Stimulated activated naive CD8-positive, alpha-beta T cell treated with anti-CD3 and anti-CD28 coated beads, Interleukin-15, Interleukin-2, amounts not matched to agents 100 ng/mL and 50 ng/mL, for 24 hours (primary cell): ENCODE measurements at regions not wholly inside any gene's neighbourhood (a gene's known extent, or its start where the extent isn't known, plus 50 kb on each side); places are given as distances from the start of the nearest gene placed in this dataset.
"Not testable (repeated sequence)": the region's sequence is repeated elsewhere in the genome, so short reads cannot be mapped to it uniquely, and the experiment has no call there.

Source experiments
- H3K27ac Mint-ChIP-seq: one replicate; pipeline ENCODE4 v1.8.0; 2021; ENCODE audit warnings: mild to moderate bottlenecking, mixed read lengths
- H3K27me3 Mint-ChIP-seq: one replicate; pipeline ENCODE4 v1.8.0; 2021; ENCODE audit warnings: mixed read lengths
- H3K36me3 Mint-ChIP-seq: one replicate; pipeline ENCODE4 v1.8.0; 2021; ENCODE audit warnings: low read depth, mixed read lengths
- H3K4me1 Mint-ChIP-seq: one replicate; pipeline ENCODE4 v1.8.0; 2021; ENCODE audit warnings: low read depth, mixed read lengths
- H3K4me3 Mint-ChIP-seq: one replicate; pipeline ENCODE4 v1.8.0; 2021; ENCODE audit warnings: mild to moderate bottlenecking, mixed read lengths
- H3K9me3 Mint-ChIP-seq: one replicate; pipeline ENCODE4 v1.8.0; 2021; ENCODE audit warnings: mixed read lengths

DNA sequence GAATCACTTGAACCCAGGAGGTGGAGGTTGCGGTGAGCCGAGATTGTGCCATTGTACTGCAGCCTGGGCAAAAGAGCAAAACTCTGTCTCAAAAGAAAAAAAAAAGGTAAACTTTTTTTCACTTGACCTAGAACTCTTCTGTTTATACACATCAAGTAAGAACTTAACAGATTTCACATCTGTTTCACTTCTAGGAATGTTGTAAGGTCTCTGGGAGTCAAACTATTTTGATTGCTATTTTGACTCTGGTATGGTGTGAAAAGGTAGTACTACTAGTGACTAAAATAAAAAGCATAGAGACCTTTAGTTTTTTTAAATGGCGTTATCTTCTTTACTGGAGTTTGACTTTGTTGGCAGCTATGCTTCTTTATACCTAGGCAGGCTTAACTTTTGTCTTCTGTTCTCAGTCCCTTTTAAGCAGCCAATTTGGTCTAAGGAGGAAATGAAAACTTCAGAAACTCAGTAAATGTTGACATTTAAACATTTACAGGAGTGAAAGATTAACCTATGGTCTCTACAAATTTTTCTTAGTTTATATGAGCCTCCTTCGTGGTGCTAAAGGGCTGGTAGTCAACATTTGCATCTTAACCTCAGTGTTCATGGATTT is 84.7 kb downstream of the METTL2B start:
- not testable (repeated sequence) for H3K27me3 Mint-ChIP-seq, H3K9me3 Mint-ChIP-seq, H3K4me3 Mint-ChIP-seq, H3K27ac Mint-ChIP-seq
- peaks cover 11% of the 10 kb centered on the region for H3K4me1 Mint-ChIP-seq
- H3K36me3 Mint-ChIP-seq = peaks cover 17% of the 10 kb centered on the region

DNA sequence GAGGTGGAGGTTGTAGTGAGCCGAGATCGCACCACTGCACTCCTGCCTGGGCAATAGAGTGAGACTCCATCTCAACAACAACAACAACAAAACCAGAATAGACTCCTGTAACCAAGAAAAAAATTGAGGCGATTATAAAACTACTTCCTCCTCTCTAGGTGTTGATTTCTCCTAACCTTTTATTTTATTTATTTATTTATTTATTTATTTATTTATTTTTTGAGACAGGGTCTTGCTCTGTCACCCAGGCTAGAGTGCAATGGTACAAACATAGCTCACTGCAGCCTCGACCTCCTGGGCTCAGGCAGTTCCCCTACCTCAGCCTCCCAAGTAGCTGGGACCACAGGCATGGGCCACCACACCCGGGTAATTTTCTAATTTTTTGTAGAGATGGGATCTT is 86.2 kb downstream of the METTL2B start:
- Mint-ChIP-seq H3K4me1 (peaks cover 11% of the 10 kb centered on the region), H3K36me3 (peaks cover 17% of the 10 kb centered on the region)
- not testable (repeated sequence) for H3K27ac Mint-ChIP-seq, H3K9me3 Mint-ChIP-seq, H3K27me3 Mint-ChIP-seq, H3K4me3 Mint-ChIP-seq

DNA sequence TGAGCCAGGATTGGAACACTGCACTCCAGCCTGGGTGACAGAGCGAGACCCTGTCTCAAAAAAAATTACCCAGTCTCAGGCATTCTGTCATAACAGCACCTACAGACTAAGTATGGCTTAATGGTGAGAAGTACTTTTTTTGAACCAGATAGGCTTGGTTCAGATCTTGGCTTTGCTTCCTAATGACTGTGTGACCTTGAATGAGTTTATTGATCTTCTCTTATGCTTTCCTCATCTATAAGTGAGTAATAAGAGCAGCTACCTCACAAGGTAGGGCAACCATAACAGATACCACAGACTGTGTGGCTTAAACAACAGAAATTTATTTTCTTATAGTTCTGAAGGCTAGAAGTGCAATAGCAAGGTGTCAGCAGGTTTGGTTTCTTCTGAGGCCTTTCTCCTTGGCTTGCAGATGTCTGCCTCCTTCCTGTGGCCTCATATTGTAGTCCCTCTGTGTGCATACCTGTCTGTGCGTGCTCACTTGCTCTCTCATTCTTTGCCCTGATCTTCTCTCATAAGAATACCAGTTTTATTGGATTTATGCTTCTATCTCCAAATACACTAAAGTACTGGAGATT is 87.7 kb downstream of the METTL2B start:
- not testable (repeated sequence) for H3K27me3 Mint-ChIP-seq, H3K4me3 Mint-ChIP-seq, H3K9me3 Mint-ChIP-seq, H3K27ac Mint-ChIP-seq
- peaks cover 15% of the 10 kb centered on the region for H3K4me1 Mint-ChIP-seq
- peaks cover 20% of the 10 kb centered on the region for H3K36me3 Mint-ChIP-seq

DNA sequence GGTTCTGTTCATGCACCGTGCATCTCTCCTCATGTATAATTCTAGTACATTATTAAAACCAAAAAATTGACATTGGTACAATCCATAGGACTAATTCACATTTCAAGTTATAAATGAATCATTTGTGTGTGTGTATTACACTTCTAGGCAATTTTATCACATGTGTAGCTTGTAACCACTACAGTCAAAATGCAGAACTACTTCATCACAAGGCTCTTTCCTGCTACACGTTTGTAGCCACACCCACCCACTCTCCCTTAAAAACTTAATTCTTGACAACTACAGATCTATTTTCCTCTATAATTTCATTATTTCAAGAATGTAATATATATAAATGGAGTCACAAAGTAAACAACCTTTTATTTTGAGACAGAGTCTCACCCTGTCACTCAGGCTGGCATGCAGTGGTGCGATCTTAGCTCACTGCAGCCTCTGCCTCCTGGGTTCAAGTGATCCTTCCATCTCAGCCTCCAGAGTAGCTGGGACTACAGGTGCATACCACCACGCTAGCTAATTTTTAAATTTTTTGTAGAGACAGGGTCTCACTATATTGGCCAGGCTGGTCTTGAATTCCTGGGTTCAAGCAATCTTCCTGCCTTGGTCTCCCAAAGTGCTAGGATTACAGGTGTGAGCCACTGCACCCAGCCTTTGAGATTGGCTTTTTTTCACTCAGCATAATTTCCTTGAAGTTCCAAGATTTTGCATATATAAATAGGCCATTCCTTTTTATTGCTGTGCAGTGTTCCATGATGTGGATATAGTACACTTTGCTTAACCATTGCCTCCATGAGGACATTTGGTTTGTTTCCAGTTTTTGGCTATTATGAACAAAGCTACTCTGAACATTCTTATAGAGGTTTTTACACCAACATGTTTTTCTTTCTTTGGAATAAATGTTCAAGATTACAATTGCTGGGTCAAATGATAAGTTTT is 88.7 kb downstream of the METTL2B start:
- H3K4me1 Mint-ChIP-seq = peaks cover 15% of the 10 kb centered on the region
- not testable (repeated sequence) for H3K27ac Mint-ChIP-seq, H3K9me3 Mint-ChIP-seq, H3K27me3 Mint-ChIP-seq, H3K4me3 Mint-ChIP-seq
- H3K36me3 Mint-ChIP-seq = peaks cover 13% of the 10 kb centered on the region

DNA sequence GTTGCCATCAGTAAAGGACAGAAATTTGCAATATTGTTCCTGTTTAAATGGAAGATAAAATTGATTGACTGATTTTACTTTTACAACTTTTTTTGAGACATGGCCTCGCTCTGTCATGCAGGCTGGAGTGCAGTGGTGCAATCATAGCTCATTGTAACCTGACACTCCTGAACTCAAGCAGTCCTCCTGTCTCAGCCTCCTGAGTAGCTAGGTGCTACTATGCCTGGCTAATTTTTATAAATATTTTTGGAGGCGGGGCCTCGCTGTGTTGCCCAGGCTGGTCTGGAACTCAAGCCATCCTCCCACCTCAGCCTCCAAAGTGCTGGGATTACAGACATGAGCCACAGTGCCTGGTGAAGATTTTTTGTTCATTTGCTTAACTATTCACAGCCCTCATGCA is 96.8 kb upstream of the GARIN1A start:
- H3K4me3 Mint-ChIP-seq, H3K4me1 Mint-ChIP-seq, H3K36me3 Mint-ChIP-seq, H3K27me3 Mint-ChIP-seq, H3K9me3 Mint-ChIP-seq, H3K27ac Mint-ChIP-seq: not testable (repeated sequence)

DNA sequence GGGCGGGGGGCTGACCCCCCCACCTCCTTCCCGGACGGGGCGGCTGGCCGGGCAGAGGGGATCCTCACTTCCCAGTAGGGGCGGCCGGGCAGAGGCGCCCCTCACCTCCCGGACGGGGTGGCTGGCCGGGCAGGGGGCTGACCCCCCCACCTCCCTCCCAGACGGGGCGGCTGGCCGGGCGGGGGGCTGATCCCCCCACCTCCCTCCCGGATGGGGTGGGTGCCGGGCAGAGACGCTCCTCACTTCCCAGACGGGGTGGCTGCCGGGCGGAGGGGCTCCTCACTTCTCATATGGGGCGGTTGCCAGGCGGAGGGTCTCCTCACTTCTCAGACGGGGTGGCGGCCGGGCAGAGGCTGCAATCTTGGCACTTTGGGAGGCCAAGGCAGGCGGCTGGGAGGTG is 95.1 kb upstream of the GARIN1A start:
- H3K36me3 Mint-ChIP-seq, H3K27ac Mint-ChIP-seq, H3K4me1 Mint-ChIP-seq, H3K9me3 Mint-ChIP-seq, H3K27me3 Mint-ChIP-seq, H3K4me3 Mint-ChIP-seq: not testable (repeated sequence)

DNA sequence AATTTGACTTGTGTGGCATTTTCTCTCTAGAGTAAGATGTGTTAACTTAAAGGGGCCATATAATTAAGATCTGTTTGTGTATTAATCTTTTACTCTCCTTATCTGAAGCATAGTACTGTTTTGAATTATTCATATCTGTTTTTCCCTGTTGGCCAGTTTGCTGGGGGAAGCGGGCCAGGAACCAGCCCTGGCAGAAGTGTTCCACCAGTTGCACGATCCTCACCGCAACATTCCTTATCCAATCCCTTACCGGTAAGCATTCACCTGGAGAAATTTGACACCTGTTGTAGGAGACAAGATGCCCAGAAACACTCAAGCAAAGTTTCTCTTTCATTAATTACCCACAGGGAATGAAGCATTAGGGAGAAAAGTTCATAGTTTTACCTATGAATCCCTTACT is 92.2 kb upstream of the GARIN1A start:
- H3K4me1 Mint-ChIP-seq, H3K27ac Mint-ChIP-seq, H3K9me3 Mint-ChIP-seq, H3K27me3 Mint-ChIP-seq, H3K4me3 Mint-ChIP-seq: not testable (repeated sequence)
- H3K36me3 Mint-ChIP-seq = peaks cover 22% of the 10 kb centered on the region

DNA sequence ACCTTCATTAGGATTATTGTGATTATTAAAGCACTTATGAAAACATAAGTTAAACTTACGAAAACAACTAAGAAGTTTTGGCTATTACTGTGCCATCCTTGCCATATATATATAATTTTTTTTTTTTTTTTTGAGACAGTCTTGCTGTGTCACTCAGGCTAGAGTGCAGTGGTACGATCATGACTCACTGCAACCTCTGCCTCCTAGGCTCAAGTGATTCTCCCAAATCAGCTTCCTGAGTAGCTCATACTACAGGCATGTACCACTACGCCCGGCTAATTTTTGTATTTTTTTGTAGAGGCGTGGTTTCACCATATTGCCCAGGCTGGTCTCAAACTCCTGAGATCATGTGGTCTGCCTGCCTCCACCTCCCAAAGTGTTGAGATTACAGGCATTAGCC is 91.0 kb upstream of the GARIN1A start:
- H3K27ac Mint-ChIP-seq, H3K9me3 Mint-ChIP-seq, H3K4me3 Mint-ChIP-seq, H3K27me3 Mint-ChIP-seq, H3K4me1 Mint-ChIP-seq: not testable (repeated sequence)
- H3K36me3 Mint-ChIP-seq = peaks cover 30% of the 10 kb centered on the region

DNA sequence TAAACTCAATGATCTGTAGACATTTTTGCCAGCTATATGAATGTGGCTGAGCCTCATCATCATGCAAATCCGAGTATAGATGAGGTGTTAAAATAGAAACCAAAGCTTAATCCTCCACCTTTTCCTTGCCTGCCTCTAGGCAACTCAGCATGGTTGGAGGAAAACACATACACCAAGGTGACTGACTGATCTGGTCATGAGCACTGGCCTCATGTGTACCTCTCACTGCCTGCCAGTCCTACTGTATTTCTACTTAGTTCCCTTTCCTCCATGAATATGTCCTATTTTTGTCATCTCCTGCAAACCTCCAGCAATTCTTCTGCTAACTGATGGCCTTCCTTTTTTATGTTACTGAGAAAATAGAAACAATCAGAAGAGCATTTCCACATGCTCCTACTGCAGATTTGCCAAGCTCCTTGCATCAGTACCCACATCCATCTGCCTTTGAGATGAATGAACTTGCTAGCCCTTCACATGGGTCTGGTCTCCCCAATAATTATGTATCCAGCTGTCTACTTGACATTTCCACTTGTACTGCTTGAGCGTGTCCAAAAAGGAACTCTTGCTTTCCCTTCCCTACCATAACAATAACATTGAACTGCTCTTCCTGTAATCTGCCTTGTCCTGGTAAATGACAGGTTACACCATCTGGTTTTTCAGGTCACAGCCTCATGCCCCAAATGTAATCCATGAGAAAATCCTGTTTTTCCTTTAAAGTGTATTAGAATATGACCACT is 90.1 kb upstream of the GARIN1A start:
- not testable (repeated sequence) for H3K4me1 Mint-ChIP-seq, H3K27me3 Mint-ChIP-seq, H3K9me3 Mint-ChIP-seq, H3K4me3 Mint-ChIP-seq
- peaks cover 30% of the 10 kb centered on the region for H3K36me3 Mint-ChIP-seq
- H3K27ac Mint-ChIP-seq = peak overlapping the region; percentile 17

DNA sequence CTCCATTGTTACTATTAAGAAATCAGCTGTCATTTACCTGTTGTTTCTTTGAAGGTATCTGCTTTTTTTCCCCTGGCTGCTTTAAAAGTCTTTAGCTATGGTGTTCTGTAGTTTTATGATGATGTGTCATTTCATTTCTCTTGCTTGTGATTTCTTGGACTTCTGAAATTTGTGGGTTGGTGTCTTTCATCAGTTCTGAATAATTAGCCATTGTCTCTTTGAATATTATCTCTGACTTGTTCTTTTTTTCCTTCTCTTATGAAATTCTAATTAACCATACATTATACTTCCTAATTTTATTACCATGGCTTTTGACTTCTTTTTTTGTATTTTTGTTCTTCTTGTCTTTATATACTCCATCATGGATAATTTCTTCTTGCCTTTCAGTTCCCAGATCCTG is 85.4 kb upstream of the GARIN1A start:
- not testable (repeated sequence) for H3K27me3 Mint-ChIP-seq, H3K27ac Mint-ChIP-seq, H3K4me3 Mint-ChIP-seq, H3K4me1 Mint-ChIP-seq, H3K9me3 Mint-ChIP-seq
- H3K36me3 Mint-ChIP-seq = peaks cover 38% of the 10 kb centered on the region

DNA sequence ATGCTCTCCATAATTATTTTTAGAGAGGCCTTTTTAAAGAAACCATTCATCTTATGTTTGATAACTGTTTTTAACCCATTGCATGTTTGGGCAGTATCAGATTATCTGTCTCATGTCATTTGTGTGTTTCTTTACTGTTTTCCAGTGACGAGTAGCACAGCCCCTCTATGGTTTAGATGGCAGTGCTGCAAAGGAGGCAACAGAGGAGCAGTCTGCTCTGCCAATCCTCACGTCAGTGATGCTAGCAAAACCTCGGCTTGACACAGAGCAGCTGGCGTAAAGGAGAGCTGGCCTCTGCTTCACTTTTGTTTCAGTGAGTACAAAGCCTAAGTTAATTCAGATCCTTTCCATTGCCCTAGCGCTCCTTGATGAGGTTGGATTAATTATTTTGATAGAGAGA is 80.4 kb upstream of the GARIN1A start:
- no peak overlapping the region for H3K27ac Mint-ChIP-seq
- no peaks in the 10 kb centered on the region for H3K9me3 Mint-ChIP-seq
- H3K4me1 Mint-ChIP-seq = no peaks in the 10 kb centered on the region
- peaks cover 46% of the 10 kb centered on the region for H3K36me3 Mint-ChIP-seq
- no peak overlapping the region for H3K4me3 Mint-ChIP-seq
- H3K27me3 Mint-ChIP-seq = no peaks in the 10 kb centered on the region

DNA sequence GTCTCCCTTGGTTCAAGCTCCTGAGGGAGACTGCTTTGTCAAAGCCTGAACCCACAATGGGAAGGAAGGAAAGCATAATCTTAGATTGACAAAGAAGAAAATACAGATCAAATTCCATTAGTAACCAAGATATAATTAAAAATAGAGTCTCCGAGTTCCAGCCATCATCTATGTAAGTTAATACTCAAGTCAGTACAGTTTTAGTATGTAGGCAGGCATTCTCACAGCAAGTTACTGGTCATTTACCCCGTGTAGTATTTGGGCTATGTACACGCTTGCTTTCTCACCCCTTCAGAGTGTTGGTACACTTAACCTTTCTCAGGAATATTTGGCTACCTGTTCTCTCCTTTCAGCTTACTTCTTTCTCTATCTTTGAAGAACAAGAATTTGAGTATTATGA is 79.9 kb upstream of the GARIN1A start:
- peaks cover 50% of the 10 kb centered on the region for H3K36me3 Mint-ChIP-seq

DNA sequence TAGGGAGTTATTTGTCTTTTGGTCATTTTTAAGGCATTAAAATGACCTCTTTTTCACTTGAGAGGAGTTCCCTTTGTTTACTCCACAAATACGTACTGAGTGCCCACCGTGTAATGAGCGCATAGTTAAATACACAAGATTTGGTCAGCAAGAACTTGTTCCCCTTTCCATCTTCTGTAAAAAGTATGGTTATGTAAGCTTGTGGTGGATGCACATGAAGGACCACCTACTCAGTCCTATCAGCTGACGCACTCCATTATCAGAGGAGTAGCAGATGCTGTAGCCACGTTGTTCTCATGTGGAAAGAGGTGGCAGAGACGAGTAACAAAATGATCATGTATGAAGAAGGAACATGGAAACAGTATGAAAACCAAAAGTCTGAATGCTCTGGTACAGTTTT is 78.0 kb upstream of the GARIN1A start:
- H3K27ac Mint-ChIP-seq, H3K9me3 Mint-ChIP-seq, H3K27me3 Mint-ChIP-seq, H3K4me3 Mint-ChIP-seq, H3K4me1 Mint-ChIP-seq: not testable (repeated sequence)
- H3K36me3 Mint-ChIP-seq = peaks cover 50% of the 10 kb centered on the region

More for the DNA sequence above, 79.9 kb upstream of the GARIN1A start:
- H3K27me3 Mint-ChIP-seq, H3K9me3 Mint-ChIP-seq, H3K27ac Mint-ChIP-seq, H3K4me3 Mint-ChIP-seq, H3K4me1 Mint-ChIP-seq: not testable (repeated sequence)

DNA sequence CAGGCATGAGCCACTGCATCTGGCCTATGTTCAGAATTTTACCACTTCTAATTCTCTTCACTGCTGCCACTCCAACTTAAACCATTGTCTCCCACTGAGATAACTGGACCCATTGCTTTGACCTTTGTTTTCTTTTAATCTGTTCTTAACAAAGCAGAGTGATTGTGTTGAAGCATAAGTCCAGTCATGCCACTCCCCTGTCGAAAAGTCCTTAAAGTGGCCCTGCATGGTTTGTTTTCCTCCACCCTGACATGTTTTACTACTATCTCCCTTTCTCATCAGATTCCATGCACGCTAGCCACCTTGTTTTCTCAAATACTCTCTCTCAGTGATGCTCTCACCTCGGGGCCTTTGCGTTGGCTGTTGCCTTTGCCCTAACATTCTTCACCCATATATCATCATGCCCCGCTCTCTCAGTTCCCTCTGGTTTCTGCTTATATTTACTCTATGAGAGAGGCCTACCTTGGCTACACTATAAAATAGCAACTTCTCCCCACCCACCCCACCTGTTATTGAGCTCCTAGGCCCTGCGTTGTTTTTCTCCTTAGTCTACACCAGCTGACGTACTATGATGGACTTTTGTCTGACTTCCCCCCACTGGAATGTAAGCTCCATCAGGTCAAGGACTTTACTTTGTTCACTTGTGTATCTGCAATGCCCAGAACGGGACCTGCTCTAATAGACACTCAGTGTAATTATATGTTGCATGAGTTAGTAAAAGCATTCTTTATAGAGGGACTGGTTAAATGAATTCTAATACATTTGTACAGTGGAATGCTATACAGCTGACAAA is 75.6 kb upstream of the GARIN1A start:
- H3K27ac Mint-ChIP-seq, H3K4me3 Mint-ChIP-seq, H3K9me3 Mint-ChIP-seq, H3K4me1 Mint-ChIP-seq, H3K27me3 Mint-ChIP-seq: not testable (repeated sequence)
- peaks cover 58% of the 10 kb centered on the region for H3K36me3 Mint-ChIP-seq

DNA sequence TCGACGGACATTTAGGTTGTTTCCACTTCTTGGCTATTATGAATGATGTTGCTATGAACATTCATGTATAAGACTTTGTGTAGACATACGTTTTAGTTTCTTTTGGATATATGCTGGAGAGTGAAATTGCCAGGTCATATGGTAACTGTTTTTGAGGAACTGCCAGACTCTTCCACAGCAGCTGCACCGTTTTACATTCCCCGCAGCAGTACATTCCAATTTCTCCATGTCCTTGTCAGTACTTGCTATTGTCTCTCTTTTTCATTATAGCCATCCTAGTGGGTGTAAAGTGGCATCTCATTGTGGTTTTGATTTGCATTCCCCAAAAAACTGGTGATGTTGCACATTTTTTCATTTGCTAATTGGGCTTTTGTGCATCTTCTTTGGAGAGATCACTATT is 73.1 kb upstream of the GARIN1A start:
- H3K4me1 Mint-ChIP-seq, H3K27me3 Mint-ChIP-seq, H3K27ac Mint-ChIP-seq, H3K4me3 Mint-ChIP-seq, H3K9me3 Mint-ChIP-seq: not testable (repeated sequence)
- peaks cover 46% of the 10 kb centered on the region for H3K36me3 Mint-ChIP-seq
